Thoracic aorta (tissue), 2 donors: ENCODE measurements at regions not wholly inside any gene's neighbourhood (a gene's known extent, or its start where the extent isn't known, plus 50 kb on each side); places are given as distances from the start of the nearest gene placed in this dataset.

Experiments
- ATAC-seq: fragments of 150-250 bp; one replicate; pipeline ENCODE4 v1.8.0; 2017; ENCODE audit warnings: low read depth; ENCODE audit not compliant: insufficient number of reproducible peaks, low FRiP score
- DNase-seq: peaks from one replicate; pipeline ENCODE4 v3.0.0-alpha.2; 2020; ENCODE audit warnings: low spot score
- H3K27ac ChIP-seq, 2 donors: fragments of 200-600 bp; sonication (generic); 1 replicate in 1 of 2; 2 replicates in 1 of 2; pipeline ENCODE4 v1.5.1; 2016; ENCODE audit warnings: mild to moderate bottlenecking in 2 of 2, moderate library complexity in 2 of 2
- H3K27me3 ChIP-seq: fragments of 200-600 bp; sonication (generic); replicated peaks from 2 replicates; pipeline ENCODE4 v1.6.0; 2016; ENCODE audit warnings: mild to moderate bottlenecking; ENCODE audit not compliant: insufficient read depth
- H3K36me3 ChIP-seq: fragments of 200-600 bp; sonication (generic); one replicate; pipeline ENCODE4 v1.5.1; 2016
- H3K4me1 ChIP-seq, 2 donors: fragments of 200-600 bp; sonication (generic); 1 replicate in 1 of 2; 2 replicates in 1 of 2; pipeline versions ENCODE4 v1.5.1 to v1.6.0; 2016; ENCODE audit warnings: low read depth in 2 of 2, mild to moderate bottlenecking in 1 of 2; ENCODE audit not compliant: control insufficient read depth in 1 of 2
- H3K4me3 ChIP-seq: fragments of 200-600 bp; sonication (generic); 2 replicates; pipeline ENCODE4 v1.5.1; 2016; ENCODE audit warnings: mild to moderate bottlenecking
- H3K9me3 ChIP-seq: fragments of 200-600 bp; sonication (generic); 2 replicates; pipeline ENCODE4 v1.5.1; 2016
- TF ChIP-seq, protein P1 (sequence below): fragments of 200-600 bp; sonication (generic); IDR thresholded peaks from one replicate; pipeline ENCODE4 v1.5.1; 2019; ENCODE audit warnings: antibody characterized with exemption

DNA sequence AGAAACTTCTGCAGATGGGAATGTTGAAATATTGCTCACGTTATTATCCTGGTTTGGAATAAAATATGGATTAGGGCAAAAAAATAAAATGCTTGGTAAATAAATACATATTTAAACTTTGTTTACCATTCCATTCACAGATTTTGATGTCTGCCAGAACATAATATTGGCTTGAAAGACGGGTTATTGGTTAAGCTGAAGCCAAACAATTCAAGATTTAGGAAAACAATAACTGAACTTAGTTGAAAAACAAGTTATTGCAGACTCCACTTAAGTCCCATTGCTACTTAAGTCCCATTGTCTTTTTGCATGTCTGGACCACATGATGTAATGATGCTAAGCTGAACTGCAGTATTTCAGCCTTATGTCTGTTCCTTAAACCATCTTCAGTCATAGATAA, 722.5 kb downstream of the FAT4 start:
- no peak overlapping the region for H3K4me3 ChIP-seq
- no peaks in the 10 kb centered on the region for H3K27me3 ChIP-seq
- H3K36me3 ChIP-seq: no peaks in the 10 kb centered on the region
- no peak overlapping the region for H3K27ac ChIP-seq
- TF ChIP-seq, protein P1, sequence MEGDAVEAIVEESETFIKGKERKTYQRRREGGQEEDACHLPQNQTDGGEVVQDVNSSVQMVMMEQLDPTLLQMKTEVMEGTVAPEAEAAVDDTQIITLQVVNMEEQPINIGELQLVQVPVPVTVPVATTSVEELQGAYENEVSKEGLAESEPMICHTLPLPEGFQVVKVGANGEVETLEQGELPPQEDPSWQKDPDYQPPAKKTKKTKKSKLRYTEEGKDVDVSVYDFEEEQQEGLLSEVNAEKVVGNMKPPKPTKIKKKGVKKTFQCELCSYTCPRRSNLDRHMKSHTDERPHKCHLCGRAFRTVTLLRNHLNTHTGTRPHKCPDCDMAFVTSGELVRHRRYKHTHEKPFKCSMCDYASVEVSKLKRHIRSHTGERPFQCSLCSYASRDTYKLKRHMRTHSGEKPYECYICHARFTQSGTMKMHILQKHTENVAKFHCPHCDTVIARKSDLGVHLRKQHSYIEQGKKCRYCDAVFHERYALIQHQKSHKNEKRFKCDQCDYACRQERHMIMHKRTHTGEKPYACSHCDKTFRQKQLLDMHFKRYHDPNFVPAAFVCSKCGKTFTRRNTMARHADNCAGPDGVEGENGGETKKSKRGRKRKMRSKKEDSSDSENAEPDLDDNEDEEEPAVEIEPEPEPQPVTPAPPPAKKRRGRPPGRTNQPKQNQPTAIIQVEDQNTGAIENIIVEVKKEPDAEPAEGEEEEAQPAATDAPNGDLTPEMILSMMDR: no peak
- H3K9me3 ChIP-seq: no peaks in the 10 kb centered on the region
- H3K4me1 ChIP-seq: peaks cover 3 to 4% of the 10 kb centered on the region in 2 donors
- DNase-seq (no peak), ATAC-seq (no peak)

DNA sequence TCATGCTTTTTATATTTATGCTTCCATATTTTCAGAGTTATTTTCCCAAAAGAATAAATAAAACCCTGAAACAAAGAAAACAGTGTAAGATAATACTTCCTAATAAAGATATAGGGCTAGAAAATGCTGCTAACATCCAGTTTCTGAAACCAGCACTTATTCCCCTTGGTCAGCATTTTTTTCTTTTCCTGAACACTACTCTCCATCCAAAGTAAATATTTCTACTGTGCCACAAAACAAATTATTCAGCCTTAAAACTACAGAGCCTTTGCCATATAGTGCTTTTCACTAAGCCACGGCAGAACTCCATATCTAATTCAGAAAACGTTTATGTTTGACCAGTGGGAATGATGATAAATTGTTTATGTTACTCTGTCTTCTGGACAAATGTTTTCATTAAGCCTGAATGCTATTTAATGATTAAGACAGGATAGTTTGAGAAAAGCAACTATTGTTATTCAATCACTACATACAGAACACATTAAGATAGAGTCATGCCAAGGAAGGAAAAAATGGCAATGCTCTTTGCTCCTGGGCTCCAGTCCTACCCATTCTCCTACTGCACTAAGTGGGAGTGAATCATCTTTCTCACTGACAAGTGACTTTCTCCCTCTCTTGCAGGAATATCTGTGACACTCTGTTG, 723.9 kb downstream of the FAT4 start:
- no peaks in the 10 kb centered on the region for H3K27me3 ChIP-seq
- DNase-seq (no peak), ATAC-seq (no peak)
- no peak overlapping the region for H3K27ac ChIP-seq
- TF ChIP-seq, protein P1: no peak
- no peaks in the 10 kb centered on the region for H3K36me3 ChIP-seq
- no peaks in the 10 kb centered on the region for H3K9me3 ChIP-seq
- peaks cover 3 to 4% of the 10 kb centered on the region in 2 donors for H3K4me1 ChIP-seq
- H3K4me3 ChIP-seq: no peak overlapping the region

GRCh38 chr4:126046081-126046614, 731.4 kb downstream of the FAT4 start:
- TF ChIP-seq, protein P1: no peak
- Histone ChIP-seq H3K4me3 (no peak overlapping the region), H3K4me1 (no peaks in the 10 kb centered on the region), H3K27me3 (no peaks in the 10 kb centered on the region), H3K27ac (no peak overlapping the region), H3K9me3 (no peaks in the 10 kb centered on the region), H3K36me3 (no peaks in the 10 kb centered on the region)
- ATAC-seq (no peak), DNase-seq (no peak)

DNA sequence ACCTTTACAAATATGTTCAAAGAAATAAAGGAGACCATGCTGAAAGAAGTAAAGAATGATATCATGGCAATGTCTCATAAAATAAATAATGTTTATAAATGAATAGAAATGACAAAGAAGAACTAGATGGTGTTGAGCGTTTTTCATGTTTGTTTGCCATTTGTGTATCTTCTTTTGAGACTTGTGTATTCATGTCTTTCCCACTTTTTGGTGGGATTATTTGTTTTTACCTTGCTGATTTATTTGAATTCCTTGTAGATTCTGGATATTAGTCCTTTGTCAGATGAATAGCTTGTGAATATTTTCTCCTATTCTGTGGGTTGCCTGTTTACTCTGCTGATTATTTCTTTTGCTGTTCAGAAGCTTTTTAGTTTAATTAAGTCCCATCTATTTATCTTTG, 732.4 kb downstream of the FAT4 start:
- peaks cover 0 to 5% of the 10 kb centered on the region in 2 donors for H3K4me1 ChIP-seq
- no peaks in the 10 kb centered on the region for H3K9me3 ChIP-seq
- ATAC-seq (no peak), DNase-seq (no peak)
- TF ChIP-seq, protein P1: no peak
- H3K4me3 ChIP-seq: no peak overlapping the region
- H3K27me3 ChIP-seq: no peaks in the 10 kb centered on the region
- no peak overlapping the region for H3K27ac ChIP-seq
- H3K36me3 ChIP-seq: no peaks in the 10 kb centered on the region

- TF ChIP-seq, protein P1: no peak
- DNase-seq (no peak), ATAC-seq (no peak)
- Histone ChIP-seq H3K4me1 (peaks cover 0 to 6% of the 10 kb centered on the region in 2 donors), H3K27ac (no peak overlapping the region), H3K9me3 (no peaks in the 10 kb centered on the region), H3K4me3 (no peak overlapping the region), H3K36me3 (no peaks in the 10 kb centered on the region), H3K27me3 (no peaks in the 10 kb centered on the region)
Observed at GRCh38 chr4:126051689-126052424, 737.1 kb downstream of the FAT4 start.
